Hepatocyte (in vitro differentiated cells): ENCODE measurements at regions not wholly inside any gene's neighbourhood (a gene's known extent, or its start where the extent isn't known, plus 50 kb on each side); places are given as distances from the start of the nearest gene placed in this dataset.

Source experiments
- EZH2 ChIP-seq: fragments of 200-600 bp; sonication (generic); IDR thresholded peaks from 2 replicates; pipeline ENCODE4 v1.6.1; 2016; ENCODE audit warnings: antibody characterized with exemption, mild to moderate bottlenecking, borderline replicate concordance
- EZH2phosphoT487 ChIP-seq: fragments of 200-600 bp; sonication (generic); IDR thresholded peaks from one replicate; pipeline ENCODE4 v1.6.1; 2018; ENCODE audit warnings: antibody characterized with exemption, mild to moderate bottlenecking, low read depth, moderate library complexity; ENCODE audit not compliant: unreplicated experiment, severe bottlenecking
- TF ChIP-seq, protein P1 (sequence below): fragments of 200-600 bp; sonication (generic); IDR thresholded peaks from 2 replicates; pipeline ENCODE4 v1.5.1; 2016; ENCODE audit warnings: antibody characterized with exemption, mild to moderate bottlenecking; ENCODE audit not compliant: poor library complexity

DNA sequence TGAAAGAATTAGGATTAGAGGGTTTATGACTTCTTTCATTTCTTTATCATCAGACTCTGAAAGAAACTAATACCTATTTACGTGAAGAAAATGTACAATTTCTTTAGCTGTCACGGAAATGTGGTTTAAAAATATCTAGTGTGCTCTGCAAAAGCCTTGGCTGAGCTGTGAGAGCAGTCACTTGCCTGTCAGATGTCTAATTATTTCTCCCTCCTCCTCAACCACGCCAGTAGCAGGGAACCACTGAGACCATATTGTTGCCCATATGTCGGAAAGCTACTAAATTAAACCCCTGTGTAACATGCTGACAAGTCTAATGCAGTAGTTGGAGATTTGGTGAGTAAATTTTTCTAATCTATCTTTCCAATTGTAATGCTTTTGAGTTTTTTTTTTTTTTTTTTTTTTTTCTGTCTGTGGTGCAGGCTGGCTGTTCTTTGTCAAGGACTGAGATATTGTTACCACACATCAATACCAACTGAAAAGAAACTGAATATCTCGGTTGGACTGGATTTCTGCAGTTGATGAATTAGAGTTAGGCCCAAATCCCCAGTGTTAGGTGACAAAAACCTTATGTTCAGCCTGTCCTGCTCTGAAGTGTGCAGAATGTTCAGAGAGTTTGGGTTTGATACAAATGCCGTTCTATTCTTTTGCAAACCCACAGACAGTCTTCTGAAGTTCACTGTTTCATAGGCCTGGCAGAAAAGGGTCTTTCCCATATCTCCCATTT lies 302.9 kb upstream of the SYNCRIP start:
- TF ChIP-seq, protein P1, sequence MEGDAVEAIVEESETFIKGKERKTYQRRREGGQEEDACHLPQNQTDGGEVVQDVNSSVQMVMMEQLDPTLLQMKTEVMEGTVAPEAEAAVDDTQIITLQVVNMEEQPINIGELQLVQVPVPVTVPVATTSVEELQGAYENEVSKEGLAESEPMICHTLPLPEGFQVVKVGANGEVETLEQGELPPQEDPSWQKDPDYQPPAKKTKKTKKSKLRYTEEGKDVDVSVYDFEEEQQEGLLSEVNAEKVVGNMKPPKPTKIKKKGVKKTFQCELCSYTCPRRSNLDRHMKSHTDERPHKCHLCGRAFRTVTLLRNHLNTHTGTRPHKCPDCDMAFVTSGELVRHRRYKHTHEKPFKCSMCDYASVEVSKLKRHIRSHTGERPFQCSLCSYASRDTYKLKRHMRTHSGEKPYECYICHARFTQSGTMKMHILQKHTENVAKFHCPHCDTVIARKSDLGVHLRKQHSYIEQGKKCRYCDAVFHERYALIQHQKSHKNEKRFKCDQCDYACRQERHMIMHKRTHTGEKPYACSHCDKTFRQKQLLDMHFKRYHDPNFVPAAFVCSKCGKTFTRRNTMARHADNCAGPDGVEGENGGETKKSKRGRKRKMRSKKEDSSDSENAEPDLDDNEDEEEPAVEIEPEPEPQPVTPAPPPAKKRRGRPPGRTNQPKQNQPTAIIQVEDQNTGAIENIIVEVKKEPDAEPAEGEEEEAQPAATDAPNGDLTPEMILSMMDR, result no peak
- TF ChIP-seq EZH2phosphoT487 (no peak), EZH2 (no peak)
